ENCODE measurements at regions not wholly inside any gene's neighbourhood (a gene's known extent, or its start where the extent isn't known, plus 50 kb on each side); places are given as distances from the start of the nearest gene placed in this dataset.
A peak's percentile ranks its signal among the peaks of the same experiment; 100 is the strongest.
"Not testable (repeated sequence)": the region's sequence is repeated elsewhere in the genome, so short reads cannot be mapped to it uniquely, and the experiment has no call there.

DNA sequence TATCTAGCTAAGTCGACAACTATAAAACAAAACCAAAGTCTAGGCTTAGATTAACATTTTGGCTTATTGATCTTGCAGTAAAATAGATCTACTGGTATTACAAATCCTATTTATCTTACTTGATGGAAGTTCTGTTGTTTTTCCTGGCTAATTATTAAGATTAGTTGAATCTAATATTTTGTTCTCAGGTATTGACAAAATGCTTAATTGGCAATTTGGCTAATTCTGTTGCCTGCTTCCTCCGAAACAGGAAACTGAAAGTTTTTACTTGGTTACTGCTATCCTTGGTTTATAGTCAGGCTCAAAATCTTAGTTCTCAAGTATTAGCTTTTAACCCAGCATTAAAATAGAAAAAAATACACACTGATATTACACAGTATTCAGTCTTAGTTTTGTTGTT is 820.5 kb downstream of the NR2F1-AS1 start:
- no peak for DNase-seq

DNA sequence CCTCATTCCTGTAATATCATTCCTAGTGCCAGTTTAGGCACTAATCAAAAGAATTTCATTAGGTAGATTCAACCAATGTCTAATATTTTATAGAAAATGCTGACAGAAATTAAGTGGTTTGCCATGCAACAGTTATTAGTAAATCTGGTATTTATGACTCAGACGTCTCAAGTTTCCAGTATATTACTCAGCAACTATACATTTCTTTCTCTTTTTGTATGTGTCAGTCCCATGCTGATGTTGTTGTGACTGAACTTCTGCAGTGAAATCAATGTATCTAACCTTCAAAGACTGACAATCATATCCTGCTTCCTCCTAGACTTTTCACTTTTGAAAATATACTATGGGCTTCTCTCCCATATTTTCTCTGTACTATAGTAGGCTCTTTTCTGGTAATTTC is 822.5 kb downstream of the NR2F1-AS1 start:
- DNase-seq: no peak

DNA sequence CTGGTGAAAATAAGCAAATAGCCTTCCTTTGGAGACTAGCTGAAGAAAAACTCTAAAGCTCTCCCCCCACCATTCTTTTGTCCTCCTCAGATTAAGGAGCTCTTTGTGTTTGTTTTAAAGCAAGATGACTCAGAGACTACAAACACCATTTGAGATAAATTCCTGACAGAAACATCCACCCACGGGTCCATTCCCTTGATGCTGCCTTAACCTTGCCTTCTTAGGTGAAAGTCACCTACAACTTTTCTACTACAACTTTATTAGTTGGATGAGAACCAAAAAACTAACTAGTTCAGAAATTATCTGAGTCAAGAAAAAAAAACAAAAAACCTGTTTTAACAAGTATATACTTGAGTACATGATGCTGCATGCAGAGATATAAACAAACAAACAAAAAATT is 831.1 kb downstream of the NR2F1-AS1 start:
- DNase-seq: no peak

DNA sequence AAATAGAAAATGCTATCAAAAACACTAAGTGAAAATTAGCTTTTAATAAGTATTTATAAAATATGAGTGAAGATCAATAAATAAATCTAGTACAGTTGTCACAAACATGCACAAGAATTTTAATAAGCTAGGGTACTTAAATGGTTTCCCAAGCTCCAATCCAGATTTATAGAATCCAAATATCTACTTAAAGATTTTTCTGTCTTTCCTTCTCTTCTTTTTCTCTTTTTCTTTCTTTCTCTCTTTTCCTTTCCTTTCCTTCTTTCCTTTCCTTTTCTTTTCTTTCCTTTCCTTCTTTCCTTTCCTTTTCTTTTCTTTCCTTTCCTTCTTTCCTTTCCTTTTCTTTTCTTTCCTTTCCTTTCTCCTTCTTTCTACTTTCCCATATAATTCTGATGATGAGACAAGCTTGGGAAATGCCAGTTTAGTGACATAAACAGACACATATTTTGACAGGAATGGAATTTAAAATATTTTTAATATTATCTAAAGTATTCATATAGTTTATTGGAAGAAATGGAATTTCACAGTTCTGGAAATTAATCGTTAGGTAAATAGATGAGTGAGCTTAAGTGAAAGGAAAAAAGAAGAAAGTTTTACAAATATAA is 832.8 kb downstream of the NR2F1-AS1 start:
- no peak for DNase-seq

DNA sequence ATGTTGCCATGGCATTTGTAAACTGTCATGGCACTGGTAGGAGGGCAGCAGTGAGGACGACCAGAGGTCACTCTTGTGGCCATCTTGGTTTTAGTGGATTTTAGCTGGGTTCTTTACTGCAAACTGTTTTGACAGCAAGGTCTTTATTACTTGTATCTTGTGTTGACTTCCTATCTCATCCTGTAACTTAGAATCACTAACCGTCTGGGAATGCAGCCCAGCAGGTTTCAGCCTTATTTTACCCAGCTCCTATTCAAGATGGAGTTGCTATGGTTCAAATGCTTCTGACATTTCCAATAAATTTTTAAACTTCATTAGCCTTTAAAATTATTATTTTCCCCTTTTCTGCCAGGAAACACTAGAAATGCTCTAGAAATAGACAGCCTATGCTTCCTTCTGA is 839.1 kb downstream of the NR2F1-AS1 start:
- no peak for DNase-seq

DNA sequence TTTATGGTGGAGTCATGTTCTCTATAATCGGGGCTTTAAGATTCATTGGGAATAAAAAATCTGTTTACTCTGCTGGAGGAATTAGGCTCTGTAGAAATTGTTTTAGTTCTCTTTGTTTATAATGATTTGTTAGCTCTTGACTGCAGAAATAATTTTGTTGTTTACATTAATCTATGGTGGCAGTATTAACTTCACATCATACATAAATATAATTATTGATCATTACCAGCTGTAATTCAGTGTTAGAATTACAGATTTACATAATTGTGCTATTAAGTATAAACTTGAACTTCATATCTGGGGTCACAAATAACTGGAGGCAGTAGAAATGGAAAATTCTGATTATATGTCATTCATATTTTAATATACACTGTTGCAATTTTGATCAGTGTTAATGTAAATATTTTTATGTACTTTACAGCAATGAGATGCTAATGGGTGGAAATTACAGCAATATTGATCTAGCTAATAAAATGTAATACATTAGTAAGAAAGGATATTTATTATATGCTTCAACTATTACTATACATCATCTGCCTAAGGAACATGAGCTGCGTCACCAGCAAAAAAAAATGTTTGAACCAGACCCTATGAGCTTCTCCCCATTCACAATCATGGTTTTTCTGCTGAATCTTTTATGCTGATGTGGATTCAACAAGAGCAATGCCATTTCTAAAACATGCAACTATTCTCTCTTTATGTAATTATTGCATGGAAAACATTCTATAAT is 846.6 kb downstream of the NR2F1-AS1 start:
- no peak for DNase-seq

DNA sequence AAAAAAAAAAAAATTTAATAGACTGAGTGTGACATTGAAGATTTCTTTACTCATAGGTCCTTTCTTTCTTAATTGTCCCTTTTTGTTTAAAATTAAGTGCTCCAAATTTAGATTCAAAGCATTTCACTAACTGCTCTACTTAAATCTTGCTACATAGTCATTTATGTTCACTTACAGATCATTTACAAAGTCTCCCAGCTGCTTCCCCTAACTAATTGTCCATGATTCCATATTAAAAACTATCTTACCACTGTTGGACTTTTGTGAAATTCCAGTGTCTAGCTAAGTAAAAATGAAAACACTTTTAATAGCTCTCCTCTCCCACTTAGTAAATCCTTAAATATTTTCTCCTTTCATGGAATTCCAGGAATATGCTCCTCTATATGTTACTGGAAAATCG is 850.5 kb downstream of the NR2F1-AS1 start:
- DNase-seq: no peak

DNA sequence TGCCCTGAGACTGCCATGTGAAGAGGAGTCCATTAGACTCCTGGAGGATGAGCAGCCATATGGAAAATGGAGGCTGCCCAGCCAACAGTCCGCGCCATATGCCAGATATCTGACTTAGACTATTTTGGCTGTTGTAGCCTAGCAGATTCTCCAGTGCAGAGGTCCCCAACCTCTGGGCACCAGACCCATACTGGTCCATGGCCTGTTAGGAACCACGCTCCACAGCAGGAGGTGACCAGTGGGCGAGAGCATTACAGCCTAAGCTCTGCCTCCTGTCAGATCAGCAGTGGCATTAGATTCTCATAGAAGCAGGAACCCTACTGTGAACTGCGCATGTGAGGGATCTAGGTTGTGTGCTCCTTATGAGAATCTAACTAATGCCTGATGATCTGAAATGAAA is 851.9 kb downstream of the NR2F1-AS1 start:
- DNase-seq: no peak

DNA sequence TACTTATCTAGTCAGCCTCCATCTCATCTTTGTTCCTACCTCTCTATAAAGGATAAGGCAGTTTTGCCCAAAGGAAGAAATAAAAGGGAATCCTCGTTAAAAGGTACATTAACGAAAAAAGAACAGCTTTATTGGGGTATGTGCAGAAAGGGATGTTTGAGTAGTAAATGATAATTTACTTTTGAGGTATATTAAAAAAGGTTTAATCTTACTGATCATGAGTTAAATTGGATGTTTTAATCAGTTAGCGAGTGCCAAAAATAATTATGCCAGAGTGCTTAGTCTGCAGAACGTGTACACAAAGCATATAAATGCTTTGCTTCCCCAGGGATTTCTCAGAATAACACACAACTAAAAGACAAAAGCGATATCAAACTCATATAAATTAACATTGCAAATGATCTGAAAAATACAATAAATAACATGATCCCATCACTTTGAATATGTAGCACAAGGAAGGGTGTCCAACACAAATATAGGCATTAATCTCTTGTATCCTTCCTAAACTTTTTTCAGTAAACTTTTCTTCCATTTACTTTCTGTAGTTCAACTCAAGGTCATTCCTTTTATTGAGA is 865.0 kb downstream of the NR2F1-AS1 start:
- DNase-seq: no peak

DNA sequence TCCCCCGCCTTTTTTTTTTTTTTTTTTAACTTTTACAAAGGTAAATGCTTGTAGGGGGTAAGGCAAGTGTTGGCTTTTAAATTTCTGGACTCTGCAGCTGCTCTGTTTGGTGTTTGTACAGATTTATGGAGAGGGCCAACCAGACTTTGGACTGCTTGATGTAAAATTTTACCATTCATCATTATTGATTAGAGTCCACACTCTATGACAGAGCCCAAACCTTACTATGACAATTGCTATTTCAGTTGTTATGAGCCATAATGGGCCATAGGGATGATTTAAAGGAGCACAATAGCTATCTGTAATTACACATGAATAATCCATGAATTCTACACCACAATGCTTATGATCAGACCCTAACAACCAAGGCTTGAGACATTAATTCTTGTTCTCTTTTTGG is 867.2 kb downstream of the NR2F1-AS1 start:
- no peak for DNase-seq

DNA sequence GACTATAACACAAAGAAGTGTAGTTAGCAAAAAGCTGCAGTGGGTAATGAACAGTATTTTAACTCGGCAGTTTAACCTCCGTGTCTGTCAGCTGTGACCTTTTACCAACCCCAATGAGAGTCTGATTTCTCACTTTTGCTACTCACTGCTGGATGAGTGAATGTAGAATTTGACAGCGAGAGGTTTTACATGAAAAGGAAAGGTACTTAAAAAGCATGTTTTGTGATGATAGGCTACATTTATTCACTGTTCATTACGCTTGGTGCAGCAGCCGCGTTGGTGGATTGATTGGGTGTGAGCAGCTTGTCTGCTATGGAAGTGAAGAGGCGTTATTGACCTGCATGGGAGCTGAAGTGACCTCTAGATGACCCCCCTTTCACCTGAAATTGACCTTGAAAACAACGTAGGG is 867.7 kb downstream of the NR2F1-AS1 start:
- peak; percentile 13 for DNase-seq

DNA sequence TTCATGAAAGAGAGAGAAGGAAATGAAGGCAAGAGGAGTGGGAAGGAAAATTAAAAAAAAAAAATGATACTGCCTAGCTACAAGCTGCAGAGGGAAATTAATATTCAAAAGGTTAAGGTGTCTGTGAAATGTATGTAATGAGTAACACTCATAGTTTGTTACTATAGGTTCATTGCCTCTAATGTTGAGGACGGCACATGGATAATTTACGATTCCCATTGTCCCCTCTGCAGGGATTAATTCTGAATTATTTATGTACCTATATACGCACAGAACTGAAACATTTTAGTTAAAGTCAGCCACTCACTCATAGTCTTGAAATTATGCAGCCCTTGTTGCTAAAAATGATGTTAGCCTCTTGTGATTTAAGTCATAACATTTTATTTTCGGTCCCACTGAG is 869.1 kb downstream of the NR2F1-AS1 start:
- no peak for DNase-seq

DNA sequence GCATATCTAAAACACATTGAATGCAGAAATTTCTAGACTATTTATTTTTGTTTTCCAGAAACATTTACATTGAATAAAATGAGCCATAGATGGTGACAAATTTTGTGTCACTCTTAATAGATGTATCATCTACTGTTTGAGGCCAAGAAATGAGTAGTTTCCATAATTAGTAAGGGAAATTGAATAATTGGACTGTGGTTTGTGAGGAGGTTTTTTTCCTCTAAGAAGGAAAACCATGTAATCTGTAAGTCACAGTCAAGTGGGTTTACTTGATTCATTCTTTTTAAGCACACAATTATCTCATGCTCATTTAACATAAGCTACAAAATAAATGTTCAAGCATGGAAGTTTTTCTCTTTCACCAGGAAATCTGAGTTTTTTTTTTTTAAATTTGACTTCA is 876.4 kb downstream of the NR2F1-AS1 start:
- no peak for DNase-seq

DNA sequence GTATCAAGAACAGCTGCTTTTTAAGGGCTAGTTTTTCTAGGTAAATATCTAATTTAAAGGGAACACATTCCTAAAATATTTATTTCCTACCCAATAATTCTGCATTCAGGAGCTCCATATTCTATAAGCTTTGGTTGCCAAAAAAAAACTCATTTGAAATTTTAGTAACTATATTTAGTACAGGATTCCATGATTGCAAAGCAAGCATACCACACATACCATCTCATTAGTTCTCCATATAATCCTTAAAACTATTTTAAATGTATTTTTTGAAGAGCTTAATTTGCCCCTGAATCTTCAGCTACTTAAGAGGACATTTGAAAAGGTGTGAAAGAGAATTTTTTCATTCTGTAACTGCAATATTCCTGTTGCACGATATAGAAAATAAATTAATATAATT is 877.0 kb downstream of the NR2F1-AS1 start:
- no peak for DNase-seq

DNA sequence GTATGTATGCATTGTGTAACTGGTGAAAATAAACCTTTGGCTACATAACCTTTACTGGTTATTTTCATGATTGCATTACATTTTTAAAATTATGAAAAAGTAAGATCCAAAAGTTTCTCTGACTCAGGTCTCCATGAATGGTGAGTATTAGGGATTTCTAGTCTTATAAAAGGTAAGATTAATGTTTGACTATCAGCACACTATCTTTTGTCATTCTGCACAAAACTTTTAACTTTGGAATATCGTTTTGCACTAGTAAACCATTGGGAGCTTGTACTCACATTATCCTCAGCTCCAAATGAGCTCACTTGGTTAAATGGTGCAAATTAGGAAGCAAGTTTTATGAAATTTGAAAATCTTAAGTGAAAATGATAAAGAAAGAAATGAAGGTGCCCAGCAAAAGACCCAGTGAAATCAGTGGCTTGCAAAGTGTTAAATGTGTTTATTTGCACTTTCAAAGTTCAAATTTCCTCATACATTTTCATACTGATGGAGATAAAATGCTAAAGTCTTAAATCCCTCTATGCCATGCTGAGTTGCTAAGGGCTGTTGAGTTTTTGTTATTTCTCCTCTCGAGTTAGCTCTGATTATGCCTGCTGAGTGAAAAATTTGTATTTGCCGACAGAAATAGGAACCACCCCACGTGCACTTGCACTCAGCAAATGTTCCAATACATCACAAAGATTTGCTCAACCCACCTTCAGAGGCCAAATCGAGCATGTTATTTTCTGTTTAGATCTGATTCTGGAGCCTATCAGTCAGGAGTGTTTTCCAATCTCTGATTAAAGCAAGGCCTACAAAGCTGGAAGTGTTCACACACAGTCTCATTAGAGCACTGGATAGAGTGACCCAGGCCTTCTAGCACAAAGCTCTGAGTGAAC is 885.7 kb downstream of the NR2F1-AS1 start:
- DNase-seq: peak; percentile 17

DNA sequence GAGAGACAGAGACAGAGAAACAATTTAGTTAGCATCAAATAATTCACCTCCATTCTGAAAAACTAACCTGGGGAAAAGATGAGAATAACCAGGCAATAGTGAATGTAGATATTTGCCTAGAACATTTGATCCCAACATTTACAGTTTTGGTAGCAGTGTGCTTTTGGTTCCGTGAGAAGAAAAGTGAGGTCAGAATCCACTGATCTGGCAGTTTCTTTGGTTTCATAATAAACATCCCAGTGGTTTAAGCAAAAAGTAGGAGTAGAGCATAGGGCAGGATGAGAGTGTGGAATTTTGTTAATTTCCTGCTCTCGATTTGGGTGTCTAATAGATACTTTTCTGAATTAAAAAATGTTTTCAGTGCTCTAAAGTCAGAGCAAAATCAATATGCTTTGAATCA is 887.0 kb downstream of the NR2F1-AS1 start:
- no peak for DNase-seq

DNA sequence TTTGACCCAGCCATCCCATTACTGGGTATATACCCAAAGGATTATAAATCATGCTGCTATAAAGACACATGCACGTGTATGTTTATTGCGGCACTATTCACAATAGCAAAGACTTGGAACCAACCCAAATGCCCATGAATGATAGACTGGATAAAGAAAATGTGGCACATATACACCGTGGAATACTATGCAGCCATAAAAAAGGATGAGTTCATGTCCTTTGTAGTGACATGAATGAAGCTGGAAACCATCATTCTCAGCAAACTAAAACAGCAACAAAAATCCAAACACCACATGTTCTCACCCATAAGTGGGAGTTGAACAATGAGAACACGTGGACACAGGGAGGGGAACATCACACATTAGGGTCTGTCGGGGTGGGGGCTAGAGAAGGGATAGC is 889.1 kb downstream of the NR2F1-AS1 start:
- DNase-seq: not testable (repeated sequence)

DNA sequence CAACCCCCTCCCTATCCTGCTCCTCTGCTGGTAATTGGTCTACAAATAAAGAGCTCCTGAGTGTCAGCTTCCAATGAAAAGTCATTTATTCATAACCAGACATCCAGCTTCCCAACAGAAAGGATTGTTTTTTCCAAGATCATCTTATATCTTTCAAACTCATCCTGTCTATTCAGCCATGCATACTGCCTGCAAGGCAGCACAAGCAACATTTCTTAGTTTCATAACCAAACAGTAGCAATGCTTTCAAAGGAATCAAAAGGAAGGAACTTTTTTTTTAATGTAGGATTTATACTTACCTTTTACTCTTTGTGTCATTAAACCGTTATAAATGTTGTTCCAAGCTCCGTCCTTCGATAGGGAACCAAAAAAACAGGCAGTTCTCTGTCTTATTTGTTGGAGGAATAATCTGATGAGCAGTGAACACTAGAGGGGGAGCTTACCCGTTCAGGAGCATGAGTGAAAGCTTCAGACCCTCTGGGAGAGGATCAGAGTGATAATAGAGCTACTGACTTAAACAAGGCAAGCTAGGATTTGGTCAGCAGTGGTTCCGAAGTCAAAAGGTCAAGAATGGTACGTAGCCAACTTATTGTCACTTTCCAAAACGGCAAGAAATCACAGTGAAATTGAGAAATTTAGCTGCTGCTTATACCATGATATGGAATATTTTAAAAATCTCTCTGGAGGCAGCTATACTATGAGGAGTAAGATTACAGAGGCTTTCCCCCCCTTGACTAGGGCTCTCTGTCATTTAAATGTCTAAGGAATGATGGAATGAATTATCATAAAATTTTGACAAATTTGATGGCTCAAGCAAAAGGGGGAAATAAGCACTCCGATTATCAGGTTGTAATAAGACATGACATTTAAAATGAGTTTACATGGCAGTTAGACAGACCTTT is 892.9 kb downstream of the NR2F1-AS1 start:
- peak; percentile 50 for DNase-seq

DNA sequence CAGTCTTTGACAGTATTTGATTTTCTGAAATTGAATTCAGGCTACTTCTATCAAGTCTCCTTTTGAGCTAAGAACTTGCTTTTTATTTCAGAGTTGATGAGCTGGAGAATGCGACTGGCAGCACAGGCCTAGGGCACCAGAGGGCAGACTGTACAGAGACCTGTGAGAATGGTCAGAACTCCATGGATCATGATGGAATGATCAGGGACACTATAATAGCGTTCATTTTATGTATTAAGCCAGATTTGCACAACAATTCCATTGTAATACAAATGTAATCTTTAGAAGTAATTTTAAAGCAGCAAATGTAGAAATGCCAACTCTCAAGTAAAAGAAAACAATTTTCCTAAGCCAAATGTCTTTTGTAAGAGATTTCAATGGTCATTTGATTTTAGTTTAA is 902.4 kb downstream of the NR2F1-AS1 start:
- no peak for DNase-seq

DNA sequence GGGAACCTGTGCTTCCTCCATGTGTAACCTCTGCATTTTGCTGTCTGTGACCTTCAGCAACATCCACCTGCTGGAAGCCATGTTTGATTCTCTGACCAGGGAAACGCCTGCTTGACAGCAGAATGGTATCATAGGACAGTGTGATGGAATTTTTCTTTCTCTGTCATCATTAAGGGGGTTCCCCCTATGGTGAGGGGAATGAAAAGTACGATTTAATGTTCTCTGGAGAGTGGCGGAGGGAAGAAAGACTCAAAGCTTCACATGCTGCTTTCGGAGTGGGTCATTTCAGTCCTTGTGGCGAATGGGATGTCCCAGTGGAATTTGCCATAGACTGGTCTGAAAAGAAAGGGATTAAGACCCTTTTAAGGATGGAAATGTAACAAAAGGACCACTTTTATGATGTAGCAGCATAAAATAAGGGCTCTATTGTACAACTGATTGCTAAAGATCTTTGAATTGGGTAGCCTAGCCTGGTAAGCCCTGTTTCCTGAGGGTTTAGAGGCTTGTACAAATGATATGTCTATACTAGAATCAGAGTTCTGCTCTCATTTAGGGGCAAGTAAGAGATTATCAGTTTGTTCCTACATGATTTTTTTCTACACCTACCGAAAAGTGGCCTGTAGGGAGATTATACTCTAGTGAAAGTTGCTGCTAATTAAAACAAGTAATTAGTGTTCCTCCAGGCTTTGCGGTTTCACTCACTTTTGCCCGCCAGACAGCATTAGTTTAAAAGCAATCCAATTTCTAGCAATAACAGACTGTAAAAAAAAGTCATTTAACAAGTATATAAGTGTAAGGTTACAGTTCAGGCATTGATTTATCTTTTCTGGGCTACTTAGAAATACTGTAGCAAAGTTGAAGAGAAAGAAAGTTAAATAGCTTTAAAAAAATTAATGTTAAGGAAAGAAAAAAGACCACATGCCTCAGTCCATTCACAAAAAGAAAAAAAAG is 904.5 kb downstream of the NR2F1-AS1 start:
- no peak for DNase-seq

DNA sequence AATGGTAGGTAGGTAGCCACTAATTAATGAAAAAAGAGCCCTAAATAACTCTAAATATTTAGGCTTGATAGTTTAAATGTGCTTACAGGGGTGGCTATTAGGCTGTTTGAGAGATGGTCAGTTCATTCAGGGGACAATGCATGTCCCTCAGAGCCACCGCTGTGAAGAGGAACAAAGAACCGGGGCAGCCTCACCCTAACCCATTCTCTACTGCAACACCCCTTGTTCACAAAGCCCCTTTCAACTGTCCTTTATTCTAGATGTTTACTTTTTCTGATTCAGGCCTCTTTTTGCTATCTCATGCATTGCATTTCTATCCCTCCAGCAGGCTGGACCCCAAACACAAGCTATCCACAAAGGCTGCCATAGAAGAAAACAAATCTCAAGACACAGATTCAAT is 906.7 kb downstream of the NR2F1-AS1 start:
- no peak for DNase-seq

All from NCI-H2227 treated with DMSO at 0.1 percent for 48 hours (cell line).